ENCODE measurements at regions not wholly inside any gene's neighbourhood (a gene's known extent, or its start where the extent isn't known, plus 50 kb on each side); places are given as distances from the start of the nearest gene placed in this dataset.

DNA sequence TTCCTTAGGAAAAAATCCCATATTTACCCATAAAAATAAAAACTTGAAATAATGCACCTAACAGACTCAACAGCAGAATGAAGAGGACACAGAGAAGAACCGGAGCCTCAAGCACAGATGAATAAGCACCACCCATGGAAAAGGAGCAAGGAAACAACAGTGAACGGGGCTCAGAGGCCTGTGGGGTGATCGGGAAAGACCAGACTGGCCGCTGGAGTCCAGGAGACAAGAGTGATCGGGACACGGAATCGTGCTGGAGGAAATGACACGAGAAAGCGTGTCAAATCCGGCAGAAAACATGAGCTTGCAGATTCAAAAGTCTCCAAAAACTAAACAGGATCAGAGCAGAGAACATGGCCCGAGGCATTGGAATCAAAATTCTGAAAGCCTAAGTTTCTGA is 448.0 kb upstream of the SALL3 start:
- no peak for DNase-seq (ENCODE audit: extremely low read depth, low read depth)
- TF ChIP-seq, protein P1, sequence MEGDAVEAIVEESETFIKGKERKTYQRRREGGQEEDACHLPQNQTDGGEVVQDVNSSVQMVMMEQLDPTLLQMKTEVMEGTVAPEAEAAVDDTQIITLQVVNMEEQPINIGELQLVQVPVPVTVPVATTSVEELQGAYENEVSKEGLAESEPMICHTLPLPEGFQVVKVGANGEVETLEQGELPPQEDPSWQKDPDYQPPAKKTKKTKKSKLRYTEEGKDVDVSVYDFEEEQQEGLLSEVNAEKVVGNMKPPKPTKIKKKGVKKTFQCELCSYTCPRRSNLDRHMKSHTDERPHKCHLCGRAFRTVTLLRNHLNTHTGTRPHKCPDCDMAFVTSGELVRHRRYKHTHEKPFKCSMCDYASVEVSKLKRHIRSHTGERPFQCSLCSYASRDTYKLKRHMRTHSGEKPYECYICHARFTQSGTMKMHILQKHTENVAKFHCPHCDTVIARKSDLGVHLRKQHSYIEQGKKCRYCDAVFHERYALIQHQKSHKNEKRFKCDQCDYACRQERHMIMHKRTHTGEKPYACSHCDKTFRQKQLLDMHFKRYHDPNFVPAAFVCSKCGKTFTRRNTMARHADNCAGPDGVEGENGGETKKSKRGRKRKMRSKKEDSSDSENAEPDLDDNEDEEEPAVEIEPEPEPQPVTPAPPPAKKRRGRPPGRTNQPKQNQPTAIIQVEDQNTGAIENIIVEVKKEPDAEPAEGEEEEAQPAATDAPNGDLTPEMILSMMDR (IDR thresholded peaks at IDR 0.05; ENCODE audit: low read depth, low read length) = no peak

DNA sequence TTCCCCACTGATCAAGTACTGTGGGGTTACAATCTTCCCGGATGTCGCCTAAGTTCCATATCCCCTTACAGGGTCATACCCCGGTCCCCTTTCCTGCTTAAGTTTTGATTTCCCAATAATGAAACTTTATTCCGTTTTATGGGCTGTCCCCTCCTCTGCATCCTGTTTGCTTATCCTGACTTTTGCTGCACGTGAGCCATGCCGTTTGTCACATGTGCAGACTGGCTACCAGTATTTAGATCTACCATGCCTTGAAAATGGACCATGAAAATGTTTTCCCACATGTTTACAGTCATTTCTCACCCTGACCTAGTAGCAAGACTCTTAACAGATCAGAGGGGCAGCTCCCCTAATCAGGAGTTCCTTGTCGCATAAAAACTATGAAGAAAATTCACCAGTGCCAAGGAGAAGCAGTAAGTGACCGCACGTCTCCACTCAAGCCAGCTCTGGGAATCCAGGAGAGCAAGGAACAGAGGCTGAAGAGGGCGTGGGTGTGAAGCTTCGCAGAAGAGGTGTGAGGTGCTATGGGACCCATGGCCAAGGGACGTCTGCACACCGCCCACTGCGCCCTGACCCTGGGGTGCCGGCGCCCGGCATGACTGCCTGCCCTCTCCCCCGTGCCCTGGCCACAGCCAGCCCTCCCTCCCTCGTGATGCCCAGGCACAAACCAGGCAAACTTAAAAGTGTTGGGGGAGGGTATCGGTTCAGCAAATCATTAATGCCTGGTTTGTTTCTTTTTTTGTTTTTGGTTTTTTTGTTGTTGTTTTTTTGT is 440.8 kb upstream of the SALL3 start:
- TF ChIP-seq, protein P1 (IDR thresholded peaks at IDR 0.05; ENCODE audit: low read depth, low read length) = no peak

DNA sequence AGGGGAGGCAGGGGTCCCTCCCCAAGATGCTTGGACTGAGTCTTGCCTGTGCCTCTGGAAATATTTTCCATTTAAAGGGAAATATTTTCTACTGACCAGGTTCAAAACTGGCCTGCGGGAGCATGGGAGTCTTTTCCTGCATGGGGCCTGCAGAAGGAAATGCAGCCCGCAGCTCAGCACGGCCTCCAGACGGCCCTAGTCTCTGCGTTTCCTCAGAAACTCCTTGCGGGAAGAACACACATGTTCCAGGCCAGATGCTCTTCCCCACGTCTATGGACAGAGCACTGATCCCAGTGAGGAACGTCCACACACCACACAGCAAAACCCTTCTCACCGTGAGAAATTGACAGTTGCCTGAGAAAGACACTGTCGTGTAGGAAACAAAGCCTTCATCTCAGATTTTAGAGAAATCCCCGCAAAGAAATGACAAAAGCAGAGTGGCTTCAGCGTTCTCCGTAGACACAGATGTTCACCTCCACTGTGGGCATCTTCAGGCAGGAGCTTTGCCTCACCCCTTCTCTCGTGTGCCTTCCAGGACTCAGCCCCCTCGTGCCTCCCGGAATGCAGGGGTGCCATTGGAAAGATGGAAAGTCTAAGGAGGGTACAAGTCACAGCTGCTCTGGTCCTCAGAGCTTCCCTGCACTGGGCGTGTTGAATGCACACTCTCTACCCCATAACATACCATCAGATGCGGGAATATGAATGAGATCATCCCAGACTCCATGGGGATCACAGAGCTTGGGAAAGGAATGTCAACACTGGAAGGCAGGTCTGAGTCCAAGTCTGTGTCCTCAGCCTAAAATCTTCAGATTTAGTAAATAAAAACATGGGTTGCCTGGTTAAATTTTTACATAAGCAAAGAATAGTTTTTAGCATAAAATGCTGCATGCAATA is 438.7 kb upstream of the SALL3 start:
- TF ChIP-seq, protein P1 (IDR thresholded peaks at IDR 0.05; ENCODE audit: low read depth, low read length) = no peak
- no peak for DNase-seq (ENCODE audit: extremely low read depth, low read depth)

More for the DNA sequence above, 440.8 kb upstream of the SALL3 start:
- DNase-seq (ENCODE audit: extremely low read depth, low read depth) = no peak

DNA sequence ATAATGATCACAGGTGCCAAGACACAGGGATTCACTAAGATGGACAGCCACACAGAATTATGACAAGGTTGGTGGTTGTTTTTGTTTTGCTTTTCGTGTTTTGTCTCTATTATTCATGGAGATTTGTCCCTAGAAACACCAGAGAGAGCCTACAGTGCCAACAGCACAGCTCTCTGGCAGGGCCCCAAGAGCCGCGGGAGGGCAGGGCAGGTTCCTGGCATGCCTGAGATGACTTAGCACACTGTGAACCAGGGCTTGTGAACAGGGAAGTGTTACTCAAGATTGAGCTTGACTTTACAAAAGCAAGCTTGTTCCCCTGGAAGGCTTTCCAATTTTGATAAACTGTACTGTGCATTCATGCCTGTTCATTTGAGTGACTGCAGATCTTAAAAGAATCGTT is 437.4 kb upstream of the SALL3 start:
- no peak for DNase-seq (ENCODE audit: extremely low read depth, low read depth)
- TF ChIP-seq, protein P1 (IDR thresholded peaks at IDR 0.05; ENCODE audit: low read depth, low read length) = no peak

GRCh38 chr18:78543201-78543725 is 436.4 kb upstream of the SALL3 start:
- TF ChIP-seq, protein P1 (IDR thresholded peaks at IDR 0.05; ENCODE audit: low read depth, low read length) = no peak
- DNase-seq (ENCODE audit: extremely low read depth, low read depth) = no peak

DNA sequence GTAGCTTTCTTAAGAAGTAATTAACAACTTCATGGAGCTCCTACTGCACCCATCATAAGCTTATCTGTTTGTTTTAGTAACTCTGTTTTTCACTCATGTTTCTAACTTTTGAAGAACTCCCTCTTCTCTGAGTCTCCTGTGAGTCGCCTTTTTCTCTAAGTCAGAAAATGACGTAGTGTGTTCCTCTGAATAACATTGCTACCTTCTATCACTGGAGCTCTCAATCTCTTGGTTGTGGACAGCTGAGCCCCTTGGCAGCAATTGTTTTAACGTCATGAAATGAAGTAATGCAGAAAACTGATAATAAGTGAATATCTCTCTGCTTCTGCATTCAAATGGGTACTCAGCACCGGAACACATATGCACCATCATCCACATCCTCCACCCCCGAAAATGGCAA is 433.3 kb upstream of the SALL3 start:
- TF ChIP-seq, protein P1 (IDR thresholded peaks at IDR 0.05; ENCODE audit: low read depth, low read length) = no peak

DNA sequence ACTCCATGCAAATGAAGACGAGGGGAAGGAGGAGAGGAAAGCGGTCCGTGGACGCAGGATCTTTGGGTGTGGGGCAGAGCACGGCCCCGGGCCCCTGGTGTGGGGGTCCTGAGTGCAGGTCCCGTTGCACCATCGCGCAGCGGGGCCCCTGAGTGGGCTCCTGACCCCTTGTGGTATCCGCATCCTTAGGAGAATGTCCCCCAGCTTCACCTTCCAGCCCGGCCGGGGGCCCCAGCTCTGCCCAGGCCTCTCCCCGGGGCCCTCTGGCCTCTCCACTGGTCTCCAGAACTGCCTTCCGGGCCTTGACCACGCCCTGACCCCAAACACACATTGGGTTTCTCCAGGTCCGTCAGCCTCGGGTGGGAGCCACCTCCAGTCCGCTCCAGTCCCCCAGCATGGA is 431.8 kb upstream of the SALL3 start:
- TF ChIP-seq, protein P1 (IDR thresholded peaks at IDR 0.05; ENCODE audit: low read depth, low read length) = no peak
- DNase-seq (ENCODE audit: extremely low read depth, low read depth) = no peak

More for the DNA sequence above, 433.3 kb upstream of the SALL3 start:
- no peak for DNase-seq (ENCODE audit: extremely low read depth, low read depth)

All from AG09319 (cell line).